Right lobe of liver (tissue), 4 donors: ENCODE measurements at regions not wholly inside any gene's neighbourhood (a gene's known extent, or its start where the extent isn't known, plus 50 kb on each side); places are given as distances from the start of the nearest gene placed in this dataset.

Source experiments
- CTCF ChIP-seq, 4 donors: fragments of 200-600 bp in 3 of 4; fragments of 450-650 bp in 1 of 4; IDR thresholded peaks; one replicate each; pipeline versions ENCODE4 v1.5.1 to v1.8.0; 2016 to 2022; ENCODE audit warnings: antibody characterized with exemption in 4 of 4, mild to moderate bottlenecking in 2 of 4
- POLR2A ChIP-seq: fragments of 450-650 bp; IDR thresholded peaks from one replicate; pipeline ENCODE4 v1.6.1; 2017; ENCODE audit warnings: antibody characterized with exemption, mild to moderate bottlenecking
- donor health status: DM: no; HTN: no; CAD: no.
- donor health status: DM: no; HTN: no; CAD: no.
- donor health status: DM: no; HTN: yes; CAD: no.

DNA sequence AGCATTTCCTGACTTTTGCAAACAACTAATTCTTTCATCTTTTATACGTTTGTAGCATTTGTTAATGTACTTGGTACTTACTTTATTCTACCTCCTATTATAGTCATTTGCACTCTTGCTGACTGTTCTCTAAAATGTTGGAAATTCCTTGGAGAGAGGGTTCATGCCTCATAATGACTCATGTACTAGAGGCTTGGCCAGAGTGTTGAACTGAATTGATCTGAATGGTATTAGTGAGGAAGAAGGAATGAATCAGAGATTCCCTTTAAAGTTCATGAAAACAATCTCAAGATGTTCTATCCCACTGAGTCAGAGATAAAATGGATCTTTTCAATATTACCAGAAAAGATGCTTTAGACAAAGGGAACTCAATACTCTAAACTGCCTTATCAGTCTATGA, 383.4 kb downstream of the SEC16B start:
- TF ChIP-seq CTCF (IDR thresholded peaks at IDR 0.05) (no peak), POLR2A (no peak)
